ENCODE measurements at regions not wholly inside any gene's neighbourhood (a gene's known extent, or its start where the extent isn't known, plus 50 kb on each side); places are given as distances from the start of the nearest gene placed in this dataset.

DNA sequence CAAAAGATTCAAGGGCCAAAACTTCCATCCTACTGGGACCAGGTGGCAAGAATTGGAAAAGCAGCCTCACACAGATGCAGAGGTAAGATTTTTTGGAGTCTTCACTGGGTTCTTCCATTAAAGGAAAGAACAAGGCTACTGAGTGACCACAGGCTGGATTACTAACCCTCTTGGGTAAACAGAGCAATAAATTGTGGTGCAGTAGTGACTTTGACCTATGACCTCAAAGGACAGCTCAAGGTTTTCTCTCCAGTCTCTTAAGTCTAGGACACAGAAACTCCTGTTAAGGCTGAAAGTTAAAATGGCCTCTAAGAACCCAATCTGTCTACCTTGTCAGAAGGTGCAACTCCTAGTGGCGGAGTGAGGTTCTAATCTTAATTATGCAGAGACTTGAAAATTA lies 464.9 kb downstream of the SMARCA1 start:
- Histone ChIP-seq H3K27me3 (ENCODE audit: insufficient read depth, low read depth) (no peaks in the 10 kb centered on the region), H4K20me1 (ENCODE audit: insufficient read depth) (no peaks in the 10 kb centered on the region), H3K4me2 (no peak overlapping the region), H3K79me2 (ENCODE audit: insufficient read depth, low read depth) (no peaks in the 10 kb centered on the region), H2AFZ (ENCODE audit: low read depth) (no peak overlapping the region), H3K4me3 (IDR thresholded peaks at IDR 0.05; ENCODE audit: insufficient read depth, low read depth, low read length) (no peak overlapping the region), H3K36me3 (ENCODE audit: insufficient read depth) (no peaks in the 10 kb centered on the region), H3K4me1 (ENCODE audit: low read depth, poor library complexity, severe bottlenecking) (no peaks in the 10 kb centered on the region), H3K27ac (no peak overlapping the region), H3K9ac (no peak overlapping the region)
- TF ChIP-seq, protein P1, sequence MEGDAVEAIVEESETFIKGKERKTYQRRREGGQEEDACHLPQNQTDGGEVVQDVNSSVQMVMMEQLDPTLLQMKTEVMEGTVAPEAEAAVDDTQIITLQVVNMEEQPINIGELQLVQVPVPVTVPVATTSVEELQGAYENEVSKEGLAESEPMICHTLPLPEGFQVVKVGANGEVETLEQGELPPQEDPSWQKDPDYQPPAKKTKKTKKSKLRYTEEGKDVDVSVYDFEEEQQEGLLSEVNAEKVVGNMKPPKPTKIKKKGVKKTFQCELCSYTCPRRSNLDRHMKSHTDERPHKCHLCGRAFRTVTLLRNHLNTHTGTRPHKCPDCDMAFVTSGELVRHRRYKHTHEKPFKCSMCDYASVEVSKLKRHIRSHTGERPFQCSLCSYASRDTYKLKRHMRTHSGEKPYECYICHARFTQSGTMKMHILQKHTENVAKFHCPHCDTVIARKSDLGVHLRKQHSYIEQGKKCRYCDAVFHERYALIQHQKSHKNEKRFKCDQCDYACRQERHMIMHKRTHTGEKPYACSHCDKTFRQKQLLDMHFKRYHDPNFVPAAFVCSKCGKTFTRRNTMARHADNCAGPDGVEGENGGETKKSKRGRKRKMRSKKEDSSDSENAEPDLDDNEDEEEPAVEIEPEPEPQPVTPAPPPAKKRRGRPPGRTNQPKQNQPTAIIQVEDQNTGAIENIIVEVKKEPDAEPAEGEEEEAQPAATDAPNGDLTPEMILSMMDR (conservative IDR thresholded peaks at IDR 0.05; ENCODE audit: low read depth, low read length), result no peak

- no peak overlapping the region for H3K9ac ChIP-seq
- H3K4me1 ChIP-seq (ENCODE audit: low read depth, poor library complexity, severe bottlenecking), result no peaks in the 10 kb centered on the region
- H3K4me2 ChIP-seq, result no peak overlapping the region
- H3K27me3 ChIP-seq (ENCODE audit: insufficient read depth, low read depth), result no peaks in the 10 kb centered on the region
- TF ChIP-seq, protein P1 (conservative IDR thresholded peaks at IDR 0.05; ENCODE audit: low read depth, low read length), result no peak
- no peak overlapping the region for H3K27ac ChIP-seq
- H2AFZ ChIP-seq (ENCODE audit: low read depth), result no peak overlapping the region
- H3K79me2 ChIP-seq (ENCODE audit: insufficient read depth, low read depth), result no peaks in the 10 kb centered on the region
- H4K20me1 ChIP-seq (ENCODE audit: insufficient read depth), result no peaks in the 10 kb centered on the region
- no peaks in the 10 kb centered on the region for H3K36me3 ChIP-seq (ENCODE audit: insufficient read depth)
- no peak overlapping the region for H3K4me3 ChIP-seq (IDR thresholded peaks at IDR 0.05; ENCODE audit: insufficient read depth, low read depth, low read length)
Measured at GRCh38 chrX:129043138-129043537, 480.2 kb downstream of the SMARCA1 start.

GRCh38 chrX:129041319-129041718 lies 482.0 kb downstream of the SMARCA1 start:
- no peak overlapping the region for H3K4me2 ChIP-seq
- H3K27me3 ChIP-seq (ENCODE audit: insufficient read depth, low read depth), result no peaks in the 10 kb centered on the region
- TF ChIP-seq, protein P1 (conservative IDR thresholded peaks at IDR 0.05; ENCODE audit: low read depth, low read length), result no peak

DNA sequence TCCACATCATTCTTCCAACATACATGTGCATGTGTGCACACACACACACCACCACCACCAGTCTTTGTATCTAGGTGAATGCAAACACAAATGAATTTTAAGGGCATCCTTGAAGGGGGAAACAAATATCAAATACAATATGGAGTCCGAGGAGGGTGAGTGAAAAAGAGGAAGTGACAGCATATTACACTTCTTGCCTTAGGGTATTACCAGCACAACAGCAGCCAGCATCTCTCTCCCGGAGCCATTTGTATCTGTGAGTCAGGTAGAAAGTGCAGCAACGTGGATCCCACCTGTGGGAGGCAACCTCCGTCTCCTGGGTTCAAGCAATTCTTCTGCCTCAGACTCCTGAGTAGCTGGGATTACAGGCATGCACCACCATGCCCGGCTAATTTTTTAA lies 483.2 kb downstream of the SMARCA1 start:
- Histone ChIP-seq H3K36me3 (ENCODE audit: insufficient read depth) (no peaks in the 10 kb centered on the region), H2AFZ (ENCODE audit: low read depth) (no peak overlapping the region), H3K9ac (no peak overlapping the region), H3K4me2 (no peak overlapping the region), H3K27ac (no peak overlapping the region), H3K79me2 (ENCODE audit: insufficient read depth, low read depth) (no peaks in the 10 kb centered on the region), H3K27me3 (ENCODE audit: insufficient read depth, low read depth) (no peaks in the 10 kb centered on the region), H3K4me1 (ENCODE audit: low read depth, poor library complexity, severe bottlenecking) (no peaks in the 10 kb centered on the region), H4K20me1 (ENCODE audit: insufficient read depth) (no peaks in the 10 kb centered on the region), H3K4me3 (IDR thresholded peaks at IDR 0.05; ENCODE audit: insufficient read depth, low read depth, low read length) (no peak overlapping the region)
- TF ChIP-seq, protein P1 (conservative IDR thresholded peaks at IDR 0.05; ENCODE audit: low read depth, low read length), result no peak

More at GRCh38 chrX:129041319-129041718, 482.0 kb downstream of the SMARCA1 start:
- no peaks in the 10 kb centered on the region for H3K4me1 ChIP-seq (ENCODE audit: low read depth, poor library complexity, severe bottlenecking)
- H3K27ac ChIP-seq, result no peak overlapping the region
- H3K9ac ChIP-seq, result no peak overlapping the region
- H4K20me1 ChIP-seq (ENCODE audit: insufficient read depth), result no peaks in the 10 kb centered on the region
- no peaks in the 10 kb centered on the region for H3K79me2 ChIP-seq (ENCODE audit: insufficient read depth, low read depth)
- H3K4me3 ChIP-seq (IDR thresholded peaks at IDR 0.05; ENCODE audit: insufficient read depth, low read depth, low read length), result no peak overlapping the region
- no peaks in the 10 kb centered on the region for H3K36me3 ChIP-seq (ENCODE audit: insufficient read depth)
- H2AFZ ChIP-seq (ENCODE audit: low read depth), result no peak overlapping the region
